GM19468 (cell line): ENCODE measurements at regions not wholly inside any gene's neighbourhood (a gene's known extent, or its start where the extent isn't known, plus 50 kb on each side); places are given as distances from the start of the nearest gene placed in this dataset.

Experiments
- ATAC-seq: cut with Tn5 transposase; IDR thresholded peaks from one replicate; pipeline ENCODE4 v1.9.1; 2021; ENCODE audit warnings: mild to moderate bottlenecking, moderate library complexity, moderate number of reproducible peaks; ENCODE audit not compliant: unreplicated experiment; ENCODE audit errors: extremely low read depth

GRCh38 chr14:85293612-85294234 lies 236.2 kb upstream of the FLRT2 start:
- ATAC-seq: no peak

GRCh38 chr14:85295318-85295717 lies 234.6 kb upstream of the FLRT2 start:
- no peak for ATAC-seq

GRCh38 chr14:85296456-85297210 lies 233.3 kb upstream of the FLRT2 start:
- no peak for ATAC-seq

GRCh38 chr14:85300107-85300506 lies 229.8 kb upstream of the FLRT2 start:
- ATAC-seq: no peak

GRCh38 chr14:85301506-85301905 lies 228.4 kb upstream of the FLRT2 start:
- ATAC-seq: no peak

GRCh38 chr14:85306024-85306423 lies 223.9 kb upstream of the FLRT2 start:
- ATAC-seq: no peak

- ATAC-seq: no peak
These were observed 221.2 kb upstream of the FLRT2 start for GRCh38 chr14:85308531-85309300.

- ATAC-seq: no peak
These were observed 219.3 kb upstream of the FLRT2 start for GRCh38 chr14:85310491-85311272.

- no peak for ATAC-seq
These were observed 216.3 kb upstream of the FLRT2 start for GRCh38 chr14:85313560-85314207.

GRCh38 chr14:85315290-85315689 lies 214.7 kb upstream of the FLRT2 start:
- no peak for ATAC-seq

GRCh38 chr14:85315733-85316290 lies 214.1 kb upstream of the FLRT2 start:
- ATAC-seq: no peak

GRCh38 chr14:85316701-85317410 lies 213.1 kb upstream of the FLRT2 start:
- no peak for ATAC-seq

- ATAC-seq: no peak
These were observed 212.4 kb upstream of the FLRT2 start for GRCh38 chr14:85317491-85318021.

GRCh38 chr14:85319101-85319500 lies 210.8 kb upstream of the FLRT2 start:
- no peak for ATAC-seq

- no peak for ATAC-seq
These were observed 209.8 kb upstream of the FLRT2 start for GRCh38 chr14:85319998-85320630.

GRCh38 chr14:85325134-85326017 lies 204.6 kb upstream of the FLRT2 start:
- no peak for ATAC-seq

GRCh38 chr14:85332401-85332800 lies 197.5 kb upstream of the FLRT2 start:
- ATAC-seq: no peak
